ENCODE measurements at regions not wholly inside any gene's neighbourhood (a gene's known extent, or its start where the extent isn't known, plus 50 kb on each side); places are given as distances from the start of the nearest gene placed in this dataset.
"Not testable (repeated sequence)": the region's sequence is repeated elsewhere in the genome, so short reads cannot be mapped to it uniquely, and the experiment has no call there.

GRCh38 chr6:68139130-68139529 lies 496.0 kb upstream of the ADGRB3 start:
- no peak for TF ChIP-seq CTCF (IDR thresholded peaks at IDR 0.05; ENCODE audit: insufficient read depth, missing control alignments)
- DNase-seq (ENCODE audit: insufficient read length, low spot score), result no peak
- FAIRE-seq, result no peak

GRCh38 chr6:68134796-68135195 lies 500.3 kb upstream of the ADGRB3 start:
- TF ChIP-seq CTCF (IDR thresholded peaks at IDR 0.05; ENCODE audit: insufficient read depth, missing control alignments), result no peak
- DNase-seq (ENCODE audit: insufficient read length, low spot score), result no peak
- no peak for FAIRE-seq

- FAIRE-seq (no peak), DNase-seq (ENCODE audit: insufficient read length, low spot score) (no peak)
- TF ChIP-seq CTCF (IDR thresholded peaks at IDR 0.05; ENCODE audit: insufficient read depth, missing control alignments), result no peak
Measured at GRCh38 chr6:68128211-68128610, 506.9 kb upstream of the ADGRB3 start.

GRCh38 chr6:68127074-68127473 lies 508.0 kb upstream of the ADGRB3 start:
- no peak for TF ChIP-seq CTCF (IDR thresholded peaks at IDR 0.05; ENCODE audit: insufficient read depth, missing control alignments)
- FAIRE-seq, result no peak
- DNase-seq (ENCODE audit: insufficient read length, low spot score), result no peak

GRCh38 chr6:68126089-68126749 lies 508.9 kb upstream of the ADGRB3 start:
- FAIRE-seq (no peak), DNase-seq (ENCODE audit: insufficient read length, low spot score) (no peak)
- TF ChIP-seq CTCF (IDR thresholded peaks at IDR 0.05; ENCODE audit: insufficient read depth, missing control alignments), result no peak

GRCh38 chr6:68122975-68123374 lies 512.1 kb upstream of the ADGRB3 start:
- DNase-seq (ENCODE audit: insufficient read length, low spot score); FAIRE-seq: not testable (repeated sequence)

GRCh38 chr6:68122032-68122431 lies 513.0 kb upstream of the ADGRB3 start:
- TF ChIP-seq CTCF (IDR thresholded peaks at IDR 0.05; ENCODE audit: insufficient read depth, missing control alignments), result no peak
- DNase-seq (ENCODE audit: insufficient read length, low spot score) (no peak), FAIRE-seq (no peak)

- FAIRE-seq; DNase-seq (ENCODE audit: insufficient read length, low spot score): not testable (repeated sequence)
Measured at GRCh38 chr6:68120954-68121353, 514.1 kb upstream of the ADGRB3 start.
